GM18511 (cell line): ENCODE measurements at regions not wholly inside any gene's neighbourhood (a gene's known extent, or its start where the extent isn't known, plus 50 kb on each side); places are given as distances from the start of the nearest gene placed in this dataset.
"Not testable (repeated sequence)": the region's sequence is repeated elsewhere in the genome, so short reads cannot be mapped to it uniquely, and the experiment has no call there.

Source experiments
- ATAC-seq: cut with Tn5 transposase; IDR thresholded peaks from one replicate; pipeline ENCODE4 v1.9.1; 2021; ENCODE audit warnings: mild to moderate bottlenecking, moderate library complexity; ENCODE audit not compliant: unreplicated experiment

- peak; percentile 83 for ATAC-seq
These were observed 211.1 kb upstream of the NUDT6 start for GRCh38 chr4:123133397-123134050.

- ATAC-seq: no peak
These were observed 222.2 kb upstream of the NUDT6 start for GRCh38 chr4:123144616-123145015.

- no peak for ATAC-seq
These were observed 236.2 kb upstream of the NUDT6 start for GRCh38 chr4:123158576-123158975.

- no peak for ATAC-seq
These were observed 237.1 kb upstream of the NUDT6 start for GRCh38 chr4:123159479-123159878.

GRCh38 chr4:123162859-123163258 is 233.7 kb upstream of the SPRY1 start:
- no peak for ATAC-seq

- ATAC-seq: no peak
These were observed 233.1 kb upstream of the SPRY1 start for GRCh38 chr4:123163501-123163900.

GRCh38 chr4:123166023-123166422 is 230.6 kb upstream of the SPRY1 start:
- ATAC-seq: no peak

- ATAC-seq: no peak
These were observed 228.7 kb upstream of the SPRY1 start for GRCh38 chr4:123167931-123168330.

- no peak for ATAC-seq
These were observed 227.8 kb upstream of the SPRY1 start for GRCh38 chr4:123168812-123169211.

GRCh38 chr4:123170843-123171242 is 225.8 kb upstream of the SPRY1 start:
- no peak for ATAC-seq

GRCh38 chr4:123176605-123177004 is 220.0 kb upstream of the SPRY1 start:
- ATAC-seq: no peak

- ATAC-seq: no peak
These were observed 214.3 kb upstream of the SPRY1 start for GRCh38 chr4:123182289-123182688.

GRCh38 chr4:123183308-123183707 is 213.3 kb upstream of the SPRY1 start:
- no peak for ATAC-seq

GRCh38 chr4:123183754-123184153 is 212.8 kb upstream of the SPRY1 start:
- ATAC-seq: not testable (repeated sequence)

- ATAC-seq: no peak
These were observed 209.9 kb upstream of the SPRY1 start for GRCh38 chr4:123186731-123187130.

- no peak for ATAC-seq
These were observed 206.4 kb upstream of the SPRY1 start for GRCh38 chr4:123190176-123190575.

- no peak for ATAC-seq
These were observed 204.9 kb upstream of the SPRY1 start for GRCh38 chr4:123191728-123192127.

GRCh38 chr4:123193802-123194367 is 202.7 kb upstream of the SPRY1 start:
- no peak for ATAC-seq

GRCh38 chr4:123198706-123199105 is 197.9 kb upstream of the SPRY1 start:
- ATAC-seq: no peak

- no peak for ATAC-seq
These were observed 196.3 kb upstream of the SPRY1 start for GRCh38 chr4:123200051-123200940.

- no peak for ATAC-seq
These were observed 191.9 kb upstream of the SPRY1 start for GRCh38 chr4:123204737-123205136.

- no peak for ATAC-seq
These were observed 190.6 kb upstream of the SPRY1 start for GRCh38 chr4:123206016-123206415.
